Activated naive CD8-positive, alpha-beta T cell treated with anti-CD3 and anti-CD28 coated beads for 36 hours (primary cell): ENCODE measurements at regions not wholly inside any gene's neighbourhood (a gene's known extent, or its start where the extent isn't known, plus 50 kb on each side); places are given as distances from the start of the nearest gene placed in this dataset.

Experiments
- DNase-seq: peaks from one replicate; pipeline ENCODE4 v3.0.0; 2021
- H3K27ac Mint-ChIP-seq: one replicate; pipeline ENCODE4 v1.8.0; 2022; ENCODE audit warnings: mild to moderate bottlenecking, moderate library complexity, mixed read lengths
- H3K27me3 Mint-ChIP-seq: one replicate; pipeline ENCODE4 v1.8.0; 2022; ENCODE audit warnings: mild to moderate bottlenecking, mixed read lengths
- H3K36me3 Mint-ChIP-seq: one replicate; pipeline ENCODE4 v1.8.0; 2021; ENCODE audit warnings: mild to moderate bottlenecking, mixed read lengths
- H3K4me1 Mint-ChIP-seq: one replicate; pipeline ENCODE4 v1.8.0; 2021; ENCODE audit warnings: mixed read lengths
- H3K4me3 Mint-ChIP-seq: one replicate; pipeline ENCODE4 v1.8.0; 2022; ENCODE audit warnings: mild to moderate bottlenecking, moderate library complexity, mixed read lengths
- H3K9me3 Mint-ChIP-seq: one replicate; pipeline ENCODE4 v1.8.0; 2022; ENCODE audit warnings: mixed read lengths

GRCh38 chr15:68528626-68529290 is 50.0 kb upstream of the CORO2B start:
- Mint-ChIP-seq H3K9me3 (peaks cover 19% of the 10 kb centered on the region), H3K27ac (peak overlapping the region; percentile 57), H3K36me3 (peaks cover 11% of the 10 kb centered on the region), H3K4me1 (peaks cover 25% of the 10 kb centered on the region), H3K4me3 (peak overlapping the region; percentile 5), H3K27me3 (peaks cover 35% of the 10 kb centered on the region)
- DNase-seq = no peak
